PC-9 (cell line): ENCODE measurements at regions not wholly inside any gene's neighbourhood (a gene's known extent, or its start where the extent isn't known, plus 50 kb on each side); places are given as distances from the start of the nearest gene placed in this dataset.

Source experiments
- BruUV-seq: library from RNA; stranded (reverse); fragments of 400-500 nt; replicated peaks from 2 replicates; lab custom pipeline; 2021; lab: Mats Ljungman, UMichigan
- CTCF ChIA-PET: fragments of 300-600 bp; sonication (Branson Sonifier 250); formaldehyde crosslinking; loops from one replicate; lab custom pipeline; 2022; ENCODE audit warnings: antibody characterized with exemption; lab: Charles Lee
- POLR2A ChIA-PET: fragments of 300-600 bp; sonication (Branson Sonifier 250); formaldehyde crosslinking; loops from one replicate; lab custom pipeline; 2022; ENCODE audit warnings: antibody characterized with exemption; ENCODE audit not compliant: unreplicated experiment; lab: Charles Lee
- DNase-seq, 2 experiments: peaks; one replicate each; pipeline versions ENCODE4 v3.0.0 to v3.0.0-alpha.2; 2015 to 2022; ENCODE audit warnings: mixed read lengths in 1 of 2
- H2AFZ ChIP-seq: fragments of 200-600 bp; sonication (generic); 2 replicates; pipeline ENCODE4 v1.8.1; 2017; ENCODE audit warnings: antibody characterized with exemption
- H3F3A ChIP-seq: fragments of 200-600 bp; sonication (generic); 2 replicates; pipeline ENCODE4 v1.8.1; 2017; ENCODE audit warnings: antibody characterized with exemption, mild to moderate bottlenecking, low read depth; ENCODE audit not compliant: insufficient read depth
- H3K27ac ChIP-seq: fragments of 200-600 bp; sonication (generic); 2 replicates; pipeline ENCODE4 v1.6.1; 2016; ENCODE audit warnings: mixed run types
- H3K27me3 ChIP-seq: fragments of 200-600 bp; sonication (generic); 2 replicates; pipeline ENCODE4 v1.6.1; 2016; ENCODE audit warnings: low read depth, mixed run types; ENCODE audit not compliant: insufficient read depth
- H3K36me3 ChIP-seq: fragments of 200-600 bp; sonication (generic); 2 replicates; pipeline ENCODE4 v1.6.1; 2016; ENCODE audit warnings: low read depth, mixed run types
- H3K4me1 ChIP-seq: fragments of 200-600 bp; sonication (generic); replicated peaks from 2 replicates; pipeline ENCODE4 v1.6.1; 2016; ENCODE audit warnings: mixed run types; ENCODE audit not compliant: insufficient read depth
- H3K4me2 ChIP-seq: fragments of 200-600 bp; sonication (generic); 2 replicates; pipeline ENCODE4 v1.6.1; 2017; ENCODE audit warnings: mixed run types
- H3K4me3 ChIP-seq: fragments of 200-600 bp; sonication (generic); 2 replicates; pipeline ENCODE4 v1.6.1; 2016; ENCODE audit warnings: mixed run types
- H3K79me2 ChIP-seq: fragments of 200-600 bp; sonication (generic); 2 replicates; pipeline ENCODE4 v1.6.1; 2017; ENCODE audit warnings: low read depth, mixed run types
- H3K9me2 ChIP-seq: fragments of 200-600 bp; sonication (generic); 2 replicates; pipeline ENCODE4 v1.8.1; 2017; ENCODE audit warnings: mild to moderate bottlenecking; ENCODE audit not compliant: insufficient read depth
- H3K9me3 ChIP-seq: fragments of 200-600 bp; sonication (generic); 2 replicates; pipeline ENCODE4 v1.8.1; 2016; ENCODE audit warnings: low read depth; ENCODE audit not compliant: insufficient read depth
- H4K20me1 ChIP-seq: fragments of 200-600 bp; sonication (generic); 2 replicates; pipeline ENCODE4 v1.8.1; 2017; ENCODE audit not compliant: insufficient read depth
- CTCF ChIP-seq: fragments of 200-600 bp; sonication (generic); conservative IDR thresholded peaks from 2 replicates; pipeline ENCODE4 v1.6.1; 2017; ENCODE audit warnings: mixed run types, antibody characterized with exemption, mild to moderate bottlenecking, moderate library complexity
- EZH2 ChIP-seq: fragments of 200-600 bp; sonication (generic); IDR thresholded peaks from 2 replicates; pipeline ENCODE4 v1.8.0; 2017; ENCODE audit warnings: antibody characterized with exemption, low read depth
- intact Hi-C: fragments of 100-400 bp; cut with micrococcal nuclease; formaldehyde crosslinking; loops from one replicate; pipeline ENCODE4 v1.10.0; 2022; ENCODE audit not compliant: unreplicated experiment

GRCh38 chr5:20590356-20590755 lies 602.4 kb upstream of the CDH18 start:
- no peaks in the 10 kb centered on the region for H4K20me1 ChIP-seq
- no peaks in the 10 kb centered on the region for H3K9me2 ChIP-seq
- no peaks in the 10 kb centered on the region for H3K79me2 ChIP-seq
- CTCF ChIA-PET, result no interaction called here
- H3K4me2 ChIP-seq, result no peak overlapping the region
- POLR2A ChIA-PET, result interaction anchor here (0.7 kb wide), 1 partner anchor 956 kb away, joined by 5 read pairs; no protein-coding TSS in a partner anchor
- H3F3A ChIP-seq, result no peaks in the 10 kb centered on the region
- BruUV-seq, result no TSS peak
- H3K9me3 ChIP-seq, result no peaks in the 10 kb centered on the region
- H3K4me1 ChIP-seq, result no peaks in the 10 kb centered on the region
- H3K27ac ChIP-seq, result no peak overlapping the region
- no peak overlapping the region for H2AFZ ChIP-seq
- no peak overlapping the region for H3K4me3 ChIP-seq
- no peaks in the 10 kb centered on the region for H3K27me3 ChIP-seq
- no peak for DNase-seq
- TF ChIP-seq CTCF (no peak), EZH2 (no peak)
- H3K36me3 ChIP-seq, result no peaks in the 10 kb centered on the region
- intact Hi-C loops, result no loop called here

- no TSS peak for BruUV-seq
- intact Hi-C loops, result loop anchor here (10.0 kb wide), 1 partner anchor 791 kb away; no protein-coding TSS in a partner anchor
- H2AFZ ChIP-seq, result no peak overlapping the region
Measured at GRCh38 chr5:20575571-20575970, 587.6 kb upstream of the CDH18 start.

GRCh38 chr5:20574576-20574975 lies 586.6 kb upstream of the CDH18 start:
- H3K9me2 ChIP-seq, result no peaks in the 10 kb centered on the region
- H3K4me3 ChIP-seq, result no peak overlapping the region
- no peak overlapping the region for H3K27ac ChIP-seq
- intact Hi-C loops, result loop anchor here (10.0 kb wide), 1 partner anchor 790 kb away; no protein-coding TSS in a partner anchor
- H3K27me3 ChIP-seq, result no peaks in the 10 kb centered on the region
- POLR2A ChIA-PET, result no interaction called here
- H4K20me1 ChIP-seq, result no peaks in the 10 kb centered on the region
- no peaks in the 10 kb centered on the region for H3K79me2 ChIP-seq
- no peak for TF ChIP-seq EZH2
- no peak for TF ChIP-seq CTCF
- no peak overlapping the region for H2AFZ ChIP-seq
- H3K4me1 ChIP-seq, result peaks cover 10% of the 10 kb centered on the region; the same call in 1 of the 2 replicates
- no peak for DNase-seq
- BruUV-seq, result no TSS peak
- CTCF ChIA-PET, result no interaction called here
- H3K36me3 ChIP-seq, result no peaks in the 10 kb centered on the region
- no peaks in the 10 kb centered on the region for H3K9me3 ChIP-seq
- no peaks in the 10 kb centered on the region for H3F3A ChIP-seq
- H3K4me2 ChIP-seq, result no peak overlapping the region

More at GRCh38 chr5:20575571-20575970, 587.6 kb upstream of the CDH18 start:
- H3K27ac ChIP-seq, result no peak overlapping the region
- no peak overlapping the region for H3K4me2 ChIP-seq
- peaks cover 10% of the 10 kb centered on the region; the same call in 1 of the 2 replicates for H3K4me1 ChIP-seq
- CTCF ChIA-PET, result no interaction called here
- H3K9me2 ChIP-seq, result no peaks in the 10 kb centered on the region
- H3F3A ChIP-seq, result no peaks in the 10 kb centered on the region
- no peak for DNase-seq
- POLR2A ChIA-PET, result interaction anchor here (0.5 kb wide), 1 partner anchor 1221 kb away, joined by 7 read pairs; no protein-coding TSS in a partner anchor
- H3K4me3 ChIP-seq, result no peak overlapping the region
- H3K27me3 ChIP-seq, result no peaks in the 10 kb centered on the region
- no peaks in the 10 kb centered on the region for H3K9me3 ChIP-seq
- H3K79me2 ChIP-seq, result no peaks in the 10 kb centered on the region
- H4K20me1 ChIP-seq, result no peaks in the 10 kb centered on the region
- TF ChIP-seq CTCF (no peak), EZH2 (no peak)
- no peaks in the 10 kb centered on the region for H3K36me3 ChIP-seq
